ENCODE measurements at regions not wholly inside any gene's neighbourhood (a gene's known extent, or its start where the extent isn't known, plus 50 kb on each side); places are given as distances from the start of the nearest gene placed in this dataset.

DNA sequence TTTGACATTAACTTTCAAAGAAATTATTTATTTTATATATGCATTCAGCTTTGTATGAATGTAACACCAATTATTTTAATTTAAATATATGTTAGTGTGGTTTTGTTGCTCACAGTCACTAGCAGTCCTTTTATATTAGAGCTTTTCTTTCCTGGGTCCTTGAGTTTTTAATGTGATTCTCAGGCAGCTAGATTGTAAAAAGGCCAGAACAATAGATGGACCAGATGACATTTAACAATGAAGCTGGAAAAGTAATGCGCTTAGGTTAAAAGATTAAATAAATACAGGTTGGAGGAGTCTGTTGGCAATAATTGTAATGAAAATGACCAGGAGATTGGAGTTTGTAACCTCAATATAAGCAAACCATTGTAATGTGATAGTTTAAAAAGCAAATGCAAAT, 171.1 kb downstream of the FTCDNL1 start:
- Histone ChIP-seq H3K27me3 (peaks cover 0 to 5% (median 0%) of the 10 kb centered on the region in 7 donors), H3K4me3 (no peak overlapping the region), H3K4me1 (no peaks in the 10 kb centered on the region), H3K27ac (no peak overlapping the region), H3K36me3 (no peaks in the 10 kb centered on the region), H3K9me3 (no peaks in the 10 kb centered on the region)
- TF ChIP-seq, protein P1, sequence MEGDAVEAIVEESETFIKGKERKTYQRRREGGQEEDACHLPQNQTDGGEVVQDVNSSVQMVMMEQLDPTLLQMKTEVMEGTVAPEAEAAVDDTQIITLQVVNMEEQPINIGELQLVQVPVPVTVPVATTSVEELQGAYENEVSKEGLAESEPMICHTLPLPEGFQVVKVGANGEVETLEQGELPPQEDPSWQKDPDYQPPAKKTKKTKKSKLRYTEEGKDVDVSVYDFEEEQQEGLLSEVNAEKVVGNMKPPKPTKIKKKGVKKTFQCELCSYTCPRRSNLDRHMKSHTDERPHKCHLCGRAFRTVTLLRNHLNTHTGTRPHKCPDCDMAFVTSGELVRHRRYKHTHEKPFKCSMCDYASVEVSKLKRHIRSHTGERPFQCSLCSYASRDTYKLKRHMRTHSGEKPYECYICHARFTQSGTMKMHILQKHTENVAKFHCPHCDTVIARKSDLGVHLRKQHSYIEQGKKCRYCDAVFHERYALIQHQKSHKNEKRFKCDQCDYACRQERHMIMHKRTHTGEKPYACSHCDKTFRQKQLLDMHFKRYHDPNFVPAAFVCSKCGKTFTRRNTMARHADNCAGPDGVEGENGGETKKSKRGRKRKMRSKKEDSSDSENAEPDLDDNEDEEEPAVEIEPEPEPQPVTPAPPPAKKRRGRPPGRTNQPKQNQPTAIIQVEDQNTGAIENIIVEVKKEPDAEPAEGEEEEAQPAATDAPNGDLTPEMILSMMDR (IDR thresholded peaks at IDR 0.05): no peak
- 89 to 97% methylated on average over 1 of the region's 1 CpG for WGBS, 2 donors
- DNase-seq (no peak), ATAC-seq (no peak)
- intact Hi-C loops (cut with DNase I): no loop called here

DNA sequence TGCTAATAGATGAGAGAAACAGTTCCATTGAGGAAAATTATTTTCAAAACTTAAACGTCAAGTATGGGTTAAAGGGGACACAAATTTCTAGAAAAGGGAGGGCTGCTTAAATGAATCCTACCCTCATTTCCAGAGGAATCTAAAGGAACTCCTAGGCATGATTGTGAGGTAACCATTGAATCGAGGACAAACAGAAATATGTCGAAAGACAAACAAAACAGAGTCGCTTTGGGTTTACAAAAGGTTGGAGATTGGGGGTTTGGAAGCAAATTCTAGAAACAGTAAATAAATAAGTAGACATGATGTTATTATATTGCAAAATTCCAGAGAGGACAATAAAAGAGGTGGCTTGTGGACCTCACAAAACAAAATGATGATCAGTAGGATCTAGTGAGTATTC, 173.1 kb downstream of the FTCDNL1 start:
- no peak overlapping the region for H3K4me3 ChIP-seq
- intact Hi-C loops (cut with DNase I): no loop called here
- DNase-seq (no peak), ATAC-seq (no peak)
- 86 to 89% methylated on average over 4 of the region's 4 CpGs for WGBS, 2 donors
- peaks cover 0 to 5% (median 0%) of the 10 kb centered on the region in 7 donors for H3K27me3 ChIP-seq
- H3K36me3 ChIP-seq: no peaks in the 10 kb centered on the region
- H3K4me1 ChIP-seq: no peaks in the 10 kb centered on the region
- TF ChIP-seq, protein P1 (IDR thresholded peaks at IDR 0.05): no peak
- H3K9me3 ChIP-seq: no peaks in the 10 kb centered on the region
- no peak overlapping the region for H3K27ac ChIP-seq

- peak overlapping the region in 1 of 10 donors; percentile 5 for H3K27ac ChIP-seq
- H3K4me3 ChIP-seq: no peak overlapping the region
- no peaks in the 10 kb centered on the region for H3K36me3 ChIP-seq
- TF ChIP-seq, protein P1 (IDR thresholded peaks at IDR 0.05): no peak
- H3K4me1 ChIP-seq: no peaks in the 10 kb centered on the region
- DNase-seq (peak in 1 of 2 donors; percentile 11), ATAC-seq (peak in 4 of 8 donors; percentile 30 to 64 (median 59))
- WGBS, 2 donors: 49 to 53% methylated on average over 3 of the region's 3 CpGs
- no peaks in the 10 kb centered on the region for H3K9me3 ChIP-seq
- intact Hi-C loops (cut with DNase I): no loop called here
- H3K27me3 ChIP-seq: no peaks in the 10 kb centered on the region
These were observed 182.3 kb downstream of the FTCDNL1 start for GRCh38 chr2:199668645-199669044.

- Histone ChIP-seq H3K36me3 (no peaks in the 10 kb centered on the region), H3K4me3 (no peak overlapping the region), H3K27me3 (peaks cover 0 to 4% (median 0%) of the 10 kb centered on the region in 7 donors), H3K9me3 (no peaks in the 10 kb centered on the region), H3K27ac (no peak overlapping the region), H3K4me1 (peaks cover 0 to 4% (median 0%) of the 10 kb centered on the region in 9 donors)
- WGBS, 2 donors: 66 to 67% methylated on average over 6 of the region's 6 CpGs
- TF ChIP-seq, protein P1 (IDR thresholded peaks at IDR 0.05): no peak
- no peak for DNase-seq
- intact Hi-C loops (cut with DNase I): no loop called here
- no peak for ATAC-seq
These were observed 187.8 kb downstream of the FTCDNL1 start for GRCh38 chr2:199663157-199663556.

Measured in heart right ventricle (tissue), 16 donors.